HCT116 (cell line): ENCODE measurements at regions not wholly inside any gene's neighbourhood (a gene's known extent, or its start where the extent isn't known, plus 50 kb on each side); places are given as distances from the start of the nearest gene placed in this dataset.

Source experiments
- ATAC-seq: fragments of 200-7000 bp; cut with Tn5 transposase; 2 replicates; pipeline ENCODE4 v1.9.1; 2020; ENCODE audit warnings: mild to moderate bottlenecking, moderate library complexity
- BruUV-seq: library from RNA; stranded (reverse); fragments of 400-500 nt; replicated peaks from 2 replicates; lab custom pipeline; 2021; lab: Mats Ljungman, UMichigan
- CTCF ChIA-PET: fragments of 300-600 bp; sonication (Branson Sonifier 250); formaldehyde crosslinking; loops from one replicate; lab custom pipeline; 2021; ENCODE audit warnings: antibody characterized with exemption; lab: Charles Lee
- POLR2A ChIA-PET: fragments of 300-600, 350-600 bp; sonication (Branson Sonifier 250); formaldehyde crosslinking; loops from one replicate; lab custom pipeline; 2021; ENCODE audit warnings: antibody characterized with exemption; lab: Charles Lee
- RAD21 ChIA-PET, 2 experiments: fragments of 300-600 bp; sonication (Branson Sonifier 250); formaldehyde crosslinking; loops; one replicate each; lab custom pipeline; 2023; ENCODE audit warnings: low total read pairs in 2 of 2; ENCODE audit not compliant: uncharacterized antibody in 2 of 2, unreplicated experiment in 2 of 2, low non-redundant PET in 1 of 2; lab: Charles Lee
- DNase-seq: peaks from one replicate; pipeline ENCODE4 v3.0.0-alpha.2; 2010; ENCODE audit warnings: low read depth, low spot score
- H2AFZ ChIP-seq: fragments of 200-600 bp; shearing (Covaris generic), sonication (generic); 2 replicates; pipeline ENCODE4 v1.6.1; 2017; ENCODE audit warnings: low read depth, mixed run types, mixed read lengths, antibody characterized with exemption, low read length; ENCODE audit not compliant: poor library complexity, severe bottlenecking
- H3K27ac ChIP-seq: 2 replicates; pipeline ENCODE4 v1.5.1; 2012; ENCODE audit warnings: low read depth, low read length
- H3K27me3 ChIP-seq: fragments of 200-600 bp; sonication (generic); 2 replicates; pipeline ENCODE4 v1.6.1; 2016; ENCODE audit warnings: mixed run types, low read length, mixed read lengths; ENCODE audit not compliant: insufficient read depth
- H3K36me3 ChIP-seq, 2 experiments: fragments of 200-500 bp in 1 of 2; fragments of 200-600 bp in 1 of 2; sonication (Bioruptor generic) in 1 of 2; sonication (generic) in 1 of 2; 2 replicates each; pipeline versions ENCODE4 v1.5.1 to v1.6.1; 2014 to 2016; ENCODE audit warnings: low read length in 2 of 2, inconsistent platforms in 1 of 2, mixed read lengths in 1 of 2, mixed run types in 1 of 2; ENCODE audit not compliant: insufficient read depth in 2 of 2, control insufficient read depth in 1 of 2
- H3K4me1 ChIP-seq, 2 experiments: fragments of 200-600 bp in 1 of 2; sonication (generic) in 1 of 2; 2 replicates each; pipeline versions ENCODE4 v1.5.1 to v1.6.1; 2012 to 2017; ENCODE audit warnings: low read length in 2 of 2, inconsistent platforms in 1 of 2, mild to moderate bottlenecking in 1 of 2, mixed read lengths in 1 of 2, mixed run types in 1 of 2, moderate library complexity in 1 of 2; ENCODE audit not compliant: insufficient read depth in 2 of 2, control insufficient read depth in 1 of 2
- H3K4me2 ChIP-seq: fragments of 200-600 bp; sonication (generic); 2 replicates; pipeline ENCODE4 v1.6.1; 2017; ENCODE audit warnings: mixed run types, low read length, mixed read lengths
- H3K4me3 ChIP-seq, 2 experiments: fragments of 200-600 bp in 1 of 2; sonication (generic) in 1 of 2; replicated peaks in 1 of 2; 2 replicates each; pipeline ENCODE4 v1.5.1; 2011 to 2016; ENCODE audit warnings: low read length in 2 of 2, control low read depth in 1 of 2, low read depth in 1 of 2, mild to moderate bottlenecking in 1 of 2, mixed read lengths in 1 of 2, mixed run types in 1 of 2
- H3K79me2 ChIP-seq: fragments of 200-600 bp; sonication (generic); 2 replicates; pipeline ENCODE4 v1.6.1; 2017; ENCODE audit warnings: mild to moderate bottlenecking, mixed run types, low read length, moderate library complexity, mixed read lengths; ENCODE audit not compliant: insufficient read depth
- H3K9ac ChIP-seq: fragments of 200-600 bp; sonication (generic); 2 replicates; pipeline ENCODE4 v1.6.1; 2016; ENCODE audit warnings: low read length, mixed read lengths
- H3K9me2 ChIP-seq: fragments of 200-600 bp; sonication (generic), shearing (Covaris generic); 2 replicates; pipeline ENCODE4 v1.6.1; 2017; ENCODE audit warnings: mixed run types, mild to moderate bottlenecking, moderate library complexity; ENCODE audit not compliant: insufficient read depth
- H3K9me3 ChIP-seq, 2 experiments: fragments of 200-500 bp in 1 of 2; fragments of 200-600 bp in 1 of 2; sonication (Bioruptor generic) in 1 of 2; sonication (generic) in 1 of 2; 2 replicates each; pipeline ENCODE4 v1.6.1; 2014 to 2017; ENCODE audit warnings: low read length in 2 of 2, mixed read lengths in 2 of 2, inconsistent platforms in 1 of 2, low read depth in 1 of 2, mild to moderate bottlenecking in 1 of 2, mixed run types in 1 of 2, moderate library complexity in 1 of 2; ENCODE audit not compliant: control insufficient read depth in 1 of 2, insufficient read depth in 1 of 2
- H4K20me1 ChIP-seq: fragments of 200-600 bp; sonication (generic), shearing (Covaris generic); 2 replicates; pipeline ENCODE4 v1.6.1; 2017; ENCODE audit warnings: mixed run types, mild to moderate bottlenecking, moderate library complexity; ENCODE audit not compliant: insufficient read depth
- ATF3 ChIP-seq: IDR thresholded peaks from 2 replicates; pipeline ENCODE4 v1.6.1; 2012
- CBX3 ChIP-seq: IDR thresholded peaks from 2 replicates; pipeline ENCODE4 v1.6.1; 2012; ENCODE audit warnings: low read depth
- ELF1 ChIP-seq: IDR thresholded peaks from 2 replicates; pipeline ENCODE4 v1.6.1; 2012; ENCODE audit warnings: low read depth, borderline replicate concordance
- EZH2 ChIP-seq: fragments of 200-600 bp; sonication (generic); IDR thresholded peaks from 2 replicates; pipeline ENCODE4 v1.6.1; 2017; ENCODE audit warnings: antibody characterized with exemption, mixed run types
- EZH2phosphoT487 ChIP-seq: fragments of 200-600 bp; IDR thresholded peaks from 2 replicates; pipeline ENCODE4 v1.6.1; 2018; ENCODE audit warnings: antibody characterized with exemption, borderline replicate concordance
- JUND ChIP-seq: IDR thresholded peaks from 2 replicates; pipeline ENCODE4 v1.6.1; 2012
- POLR2A ChIP-seq: IDR thresholded peaks from 2 replicates; pipeline ENCODE4 v1.7.0; 2011; ENCODE audit warnings: borderline replicate concordance; ENCODE audit not compliant: insufficient read depth, insufficient read length; ENCODE audit errors: extremely low read depth
- POLR2AphosphoS5 ChIP-seq: IDR thresholded peaks from 2 replicates; pipeline ENCODE4 v1.6.1; 2011; ENCODE audit warnings: mild to moderate bottlenecking, low read depth, low read length, moderate library complexity
- RAD21 ChIP-seq: IDR thresholded peaks from 2 replicates; pipeline ENCODE4 v1.6.1; 2012; ENCODE audit warnings: low read depth, mild to moderate bottlenecking
- SRF ChIP-seq: IDR thresholded peaks from 2 replicates; pipeline ENCODE4 v1.6.1; 2012; ENCODE audit warnings: low read depth
- YY1 ChIP-seq: IDR thresholded peaks from 2 replicates; pipeline ENCODE4 v1.6.1; 2011; ENCODE audit warnings: low read length, low read depth, moderate library complexity, mild to moderate bottlenecking; ENCODE audit not compliant: insufficient replicate concordance; ENCODE audit errors: extremely low read depth
- ZFX ChIP-seq: fragments of 450-650 bp; IDR thresholded peaks from 2 replicates; pipeline ENCODE4 v1.6.1; 2017
- ZNF274 ChIP-seq: fragments of 200-500 bp; sonication (Bioruptor generic); IDR thresholded peaks from 2 replicates; pipeline ENCODE4 v1.6.1; 2014; ENCODE audit warnings: mild to moderate bottlenecking, low read depth, low read length, inconsistent platforms
- intact Hi-C: fragments of 100-400 bp; cut with micrococcal nuclease; formaldehyde crosslinking; loops from 2 replicates; pipeline ENCODE4 v1.10.0; 2022
- TF ChIP-seq, protein P1 (sequence below): IDR thresholded peaks from 2 replicates; pipeline ENCODE4 v1.6.1; 2011; ENCODE audit warnings: mild to moderate bottlenecking, low read length, moderate library complexity; ENCODE audit not compliant: insufficient replicate concordance; ENCODE audit errors: extremely low read depth
- TF ChIP-seq, protein P2 (sequence below): IDR thresholded peaks from 2 replicates; pipeline ENCODE4 v1.6.1; 2012; ENCODE audit warnings: low read depth

DNA sequence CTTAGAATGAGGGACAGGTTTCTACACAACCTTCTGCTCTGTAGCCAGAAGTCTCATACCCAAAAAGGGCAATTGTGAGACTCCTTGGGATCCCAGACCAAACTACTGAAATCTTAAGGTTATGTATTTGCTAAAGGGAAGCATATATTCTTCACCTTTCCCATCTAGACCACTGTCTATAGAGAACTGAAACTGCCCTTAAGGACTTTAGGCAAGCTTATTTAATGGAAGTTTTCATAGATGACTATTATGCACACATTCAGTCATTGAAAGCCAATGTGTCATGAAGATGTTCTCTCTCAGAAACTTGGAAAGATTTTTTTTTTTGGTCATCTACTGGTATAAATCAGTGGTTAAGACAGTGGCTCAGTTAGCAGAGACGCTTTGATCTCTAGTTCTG, 365.3 kb downstream of the MCTP2 start:
- H3K27me3 ChIP-seq: peaks cover 10% of the 10 kb centered on the region; the same call in 1 of the 2 replicates
- ChIA-PET RAD21 (no interaction called here), POLR2A (no interaction called here), CTCF (no interaction called here)
- no peak overlapping the region for H3K4me2 ChIP-seq
- no peak overlapping the region for H3K4me3 ChIP-seq
- no peak for TF ChIP-seq JUND
- no peak for TF ChIP-seq YY1
- TF ChIP-seq, protein P1, sequence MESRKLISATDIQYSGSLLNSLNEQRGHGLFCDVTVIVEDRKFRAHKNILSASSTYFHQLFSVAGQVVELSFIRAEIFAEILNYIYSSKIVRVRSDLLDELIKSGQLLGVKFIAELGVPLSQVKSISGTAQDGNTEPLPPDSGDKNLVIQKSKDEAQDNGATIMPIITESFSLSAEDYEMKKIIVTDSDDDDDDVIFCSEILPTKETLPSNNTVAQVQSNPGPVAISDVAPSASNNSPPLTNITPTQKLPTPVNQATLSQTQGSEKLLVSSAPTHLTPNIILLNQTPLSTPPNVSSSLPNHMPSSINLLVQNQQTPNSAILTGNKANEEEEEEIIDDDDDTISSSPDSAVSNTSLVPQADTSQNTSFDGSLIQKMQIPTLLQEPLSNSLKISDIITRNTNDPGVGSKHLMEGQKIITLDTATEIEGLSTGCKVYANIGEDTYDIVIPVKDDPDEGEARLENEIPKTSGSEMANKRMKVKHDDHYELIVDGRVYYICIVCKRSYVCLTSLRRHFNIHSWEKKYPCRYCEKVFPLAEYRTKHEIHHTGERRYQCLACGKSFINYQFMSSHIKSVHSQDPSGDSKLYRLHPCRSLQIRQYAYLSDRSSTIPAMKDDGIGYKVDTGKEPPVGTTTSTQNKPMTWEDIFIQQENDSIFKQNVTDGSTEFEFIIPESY: no peak
- no peak for TF ChIP-seq EZH2phosphoT487
- TF ChIP-seq POLR2A: no peak
- no peak overlapping the region for H3K27ac ChIP-seq
- H3K9me3 ChIP-seq: no peaks in the 10 kb centered on the region
- H3K36me3 ChIP-seq: no peaks in the 10 kb centered on the region
- ATAC-seq (no peak), DNase-seq (no peak)
- intact Hi-C loops: no loop called here
- H3K79me2 ChIP-seq: no peaks in the 10 kb centered on the region
- H3K4me1 ChIP-seq: no peaks in the 10 kb centered on the region
- no peak overlapping the region for H3K9ac ChIP-seq
- H4K20me1 ChIP-seq: no peaks in the 10 kb centered on the region
- no peaks in the 10 kb centered on the region for H3K9me2 ChIP-seq
- H2AFZ ChIP-seq: no peak overlapping the region
- no TSS peak for BruUV-seq

DNA sequence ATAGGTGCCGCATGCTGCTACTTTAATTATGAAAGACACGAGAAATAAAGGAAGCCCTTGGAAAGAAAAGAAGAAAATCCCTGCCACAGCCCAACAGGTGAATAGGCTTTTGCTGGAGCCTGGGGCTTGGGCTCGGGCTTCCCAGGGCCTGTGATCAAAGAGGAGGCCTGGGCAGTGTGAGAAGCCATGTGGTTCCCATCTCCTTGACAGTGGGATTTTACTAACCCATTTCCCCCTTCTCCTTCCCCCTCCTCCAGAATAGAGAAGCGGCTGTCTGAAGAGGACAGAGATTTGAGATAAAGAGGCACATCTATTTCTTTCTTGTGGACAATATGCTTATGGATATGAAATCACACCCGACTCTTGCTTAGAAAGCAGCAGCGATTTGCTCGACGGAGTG, 369.1 kb downstream of the MCTP2 start:
- DNase-seq (no peak), ATAC-seq (no peak)
- H3K9me2 ChIP-seq: no peaks in the 10 kb centered on the region
- H4K20me1 ChIP-seq: no peaks in the 10 kb centered on the region
- H3K27me3 ChIP-seq: peaks cover 6% of the 10 kb centered on the region; the same call in 1 of the 2 replicates
- BruUV-seq: no TSS peak
- H3K36me3 ChIP-seq: no peaks in the 10 kb centered on the region
- no peak overlapping the region for H3K4me3 ChIP-seq
- POLR2A ChIA-PET: no interaction called here
- intact Hi-C loops: no loop called here
- no peak overlapping the region for H2AFZ ChIP-seq
- no peak overlapping the region for H3K9ac ChIP-seq
- CTCF ChIA-PET: no interaction called here
- H3K27ac ChIP-seq: no peak overlapping the region
- H3K4me2 ChIP-seq: no peak overlapping the region
- no peaks in the 10 kb centered on the region for H3K9me3 ChIP-seq
- no peaks in the 10 kb centered on the region for H3K4me1 ChIP-seq
- no peaks in the 10 kb centered on the region for H3K79me2 ChIP-seq
- RAD21 ChIA-PET: no interaction called here
- TF ChIP-seq ZNF274 (no peak), SRF (no peak), POLR2AphosphoS5 (no peak), CBX3 (no peak), ELF1 (no peak), ZFX (no peak), EZH2phosphoT487 (no peak), EZH2 (no peak), ATF3 (no peak), RAD21 (no peak)
- TF ChIP-seq, protein P2, sequence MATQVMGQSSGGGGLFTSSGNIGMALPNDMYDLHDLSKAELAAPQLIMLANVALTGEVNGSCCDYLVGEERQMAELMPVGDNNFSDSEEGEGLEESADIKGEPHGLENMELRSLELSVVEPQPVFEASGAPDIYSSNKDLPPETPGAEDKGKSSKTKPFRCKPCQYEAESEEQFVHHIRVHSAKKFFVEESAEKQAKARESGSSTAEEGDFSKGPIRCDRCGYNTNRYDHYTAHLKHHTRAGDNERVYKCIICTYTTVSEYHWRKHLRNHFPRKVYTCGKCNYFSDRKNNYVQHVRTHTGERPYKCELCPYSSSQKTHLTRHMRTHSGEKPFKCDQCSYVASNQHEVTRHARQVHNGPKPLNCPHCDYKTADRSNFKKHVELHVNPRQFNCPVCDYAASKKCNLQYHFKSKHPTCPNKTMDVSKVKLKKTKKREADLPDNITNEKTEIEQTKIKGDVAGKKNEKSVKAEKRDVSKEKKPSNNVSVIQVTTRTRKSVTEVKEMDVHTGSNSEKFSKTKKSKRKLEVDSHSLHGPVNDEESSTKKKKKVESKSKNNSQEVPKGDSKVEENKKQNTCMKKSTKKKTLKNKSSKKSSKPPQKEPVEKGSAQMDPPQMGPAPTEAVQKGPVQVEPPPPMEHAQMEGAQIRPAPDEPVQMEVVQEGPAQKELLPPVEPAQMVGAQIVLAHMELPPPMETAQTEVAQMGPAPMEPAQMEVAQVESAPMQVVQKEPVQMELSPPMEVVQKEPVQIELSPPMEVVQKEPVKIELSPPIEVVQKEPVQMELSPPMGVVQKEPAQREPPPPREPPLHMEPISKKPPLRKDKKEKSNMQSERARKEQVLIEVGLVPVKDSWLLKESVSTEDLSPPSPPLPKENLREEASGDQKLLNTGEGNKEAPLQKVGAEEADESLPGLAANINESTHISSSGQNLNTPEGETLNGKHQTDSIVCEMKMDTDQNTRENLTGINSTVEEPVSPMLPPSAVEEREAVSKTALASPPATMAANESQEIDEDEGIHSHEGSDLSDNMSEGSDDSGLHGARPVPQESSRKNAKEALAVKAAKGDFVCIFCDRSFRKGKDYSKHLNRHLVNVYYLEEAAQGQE: no peak
